ENCODE measurements at regions not wholly inside any gene's neighbourhood (a gene's known extent, or its start where the extent isn't known, plus 50 kb on each side); places are given as distances from the start of the nearest gene placed in this dataset.

- WGBS, 5 donors = 73 to 86% (median 81%) methylated on average over 5 of the region's 5 CpGs
- H3K4me3 ChIP-seq = no peak overlapping the region
- no peak for TF ChIP-seq CTCF (IDR thresholded peaks at IDR 0.05 in 8 of 11, conservative IDR thresholded peaks at IDR 0.05 in 3 of 11)
- no peak for TF ChIP-seq POLR2A (IDR thresholded peaks at IDR 0.05)
- TF ChIP-seq POLR2AphosphoS5 (IDR thresholded peaks at IDR 0.05) = no peak
- H3K27ac ChIP-seq = no peak overlapping the region
- no peaks in the 10 kb centered on the region for H3K36me3 ChIP-seq
- H3K27me3 ChIP-seq (replicated peaks in 1 of 7) = no peaks in the 10 kb centered on the region
- H3K4me1 ChIP-seq = no peaks in the 10 kb centered on the region
- intact Hi-C loops (cut with DNase I; ENCODE audit: low total_unique reads) = no loop called here
- DNase-seq = no peak
- H3K9me3 ChIP-seq = peaks cover 0 to 18% (median 11%) of the 10 kb centered on the region in 8 donors
These were observed 381.8 kb downstream of the BTG1 start for GRCh38 chr12:91763654-91764370.

- peaks cover 0 to 33% (median 23%) of the 10 kb centered on the region in 8 donors for H3K9me3 ChIP-seq
- no peak for TF ChIP-seq POLR2AphosphoS5 (IDR thresholded peaks at IDR 0.05)
- TF ChIP-seq POLR2A (IDR thresholded peaks at IDR 0.05) = no peak
- TF ChIP-seq CTCF (IDR thresholded peaks at IDR 0.05 in 8 of 11, conservative IDR thresholded peaks at IDR 0.05 in 3 of 11) = no peak
- WGBS, 5 donors = 93 to 98% (median 95%) methylated on average over 3 of the region's 3 CpGs
- H3K27ac ChIP-seq = no peak overlapping the region
- no peaks in the 10 kb centered on the region for H3K4me1 ChIP-seq
- H3K27me3 ChIP-seq (replicated peaks in 1 of 7) = no peaks in the 10 kb centered on the region
- no peak for DNase-seq
- no peaks in the 10 kb centered on the region for H3K36me3 ChIP-seq
- intact Hi-C loops (cut with DNase I; ENCODE audit: low total_unique reads) = no loop called here
- H3K4me3 ChIP-seq = no peak overlapping the region
These were observed 392.0 kb downstream of the BTG1 start for GRCh38 chr12:91753649-91754048.

- DNase-seq = no peak
- Histone ChIP-seq H3K9me3 (peaks cover 0 to 11% (median 6%) of the 10 kb centered on the region in 8 donors), H3K4me1 (no peaks in the 10 kb centered on the region), H3K27ac (no peak overlapping the region), H3K4me3 (no peak overlapping the region), H3K27me3 (replicated peaks in 1 of 7) (no peaks in the 10 kb centered on the region), H3K36me3 (no peaks in the 10 kb centered on the region)
- WGBS, 5 donors = 70 to 100% (median 92%) methylated on average over 1 of the region's 1 CpG
- no peak for TF ChIP-seq POLR2AphosphoS5 (IDR thresholded peaks at IDR 0.05)
- TF ChIP-seq CTCF (IDR thresholded peaks at IDR 0.05 in 8 of 11, conservative IDR thresholded peaks at IDR 0.05 in 3 of 11) = no peak
- TF ChIP-seq POLR2A (IDR thresholded peaks at IDR 0.05) = no peak
- intact Hi-C loops (cut with DNase I; ENCODE audit: low total_unique reads) = no loop called here
These were observed 398.7 kb downstream of the BTG1 start for GRCh38 chr12:91746976-91747375.

- DNase-seq = no peak
- Histone ChIP-seq H3K36me3 (no peaks in the 10 kb centered on the region), H3K9me3 (no peaks in the 10 kb centered on the region), H3K27ac (no peak overlapping the region), H3K4me1 (no peaks in the 10 kb centered on the region), H3K4me3 (no peak overlapping the region), H3K27me3 (replicated peaks in 1 of 7) (no peaks in the 10 kb centered on the region)
- no peak for TF ChIP-seq POLR2A (IDR thresholded peaks at IDR 0.05)
- TF ChIP-seq CTCF (IDR thresholded peaks at IDR 0.05 in 8 of 11, conservative IDR thresholded peaks at IDR 0.05 in 3 of 11) = no peak
- no peak for TF ChIP-seq POLR2AphosphoS5 (IDR thresholded peaks at IDR 0.05)
- intact Hi-C loops (cut with DNase I; ENCODE audit: low total_unique reads) = no loop called here
- 47 to 72% (median 56%) methylated on average over 2 of the region's 2 CpGs for WGBS, 5 donors
These were observed 401.0 kb downstream of the BTG1 start for GRCh38 chr12:91744597-91744996.
